Mucosa of descending colon (tissue), 3 donors: ENCODE measurements at regions not wholly inside any gene's neighbourhood (a gene's known extent, or its start where the extent isn't known, plus 50 kb on each side); places are given as distances from the start of the nearest gene placed in this dataset.

ENCODE experiments used
- ATAC-seq: fragments of 200-7000 bp; cut with Tn5 transposase; one replicate; pipeline ENCODE4 v1.9.1; 2020; ENCODE audit warnings: mild to moderate bottlenecking, moderate library complexity
- DNase-seq, 3 donors: peaks; one replicate each; pipeline ENCODE4 v3.0.0-alpha.2; 2020
- H3K36me3 ChIP-seq: fragments of 200-600 bp; one replicate; pipeline ENCODE4 v1.8.0; 2021; ENCODE audit warnings: low read depth, mild to moderate bottlenecking
- H3K4me1 ChIP-seq: fragments of 200-600 bp; one replicate; pipeline ENCODE4 v1.8.0; 2021; ENCODE audit warnings: low read depth, mild to moderate bottlenecking
- H3K4me3 ChIP-seq: fragments of 200-600 bp; one replicate; pipeline ENCODE4 v1.8.0; 2021; ENCODE audit warnings: mild to moderate bottlenecking
- H3K9me3 ChIP-seq: fragments of 200-600 bp; one replicate; pipeline ENCODE4 v1.8.0; 2021; ENCODE audit warnings: mild to moderate bottlenecking
- intact Hi-C, 2 donors: fragments of 100-400 bp; cut with DNase I in 1 of 2; cut with micrococcal nuclease in 1 of 2; formaldehyde crosslinking; loops; one replicate each; pipeline versions ENCODE4 v1.11.0 to v1.11.1; 2022; cut with DNase I, micrococcal nuclease
- TF ChIP-seq, protein P1 (sequence below): fragments of 200-600 bp; IDR thresholded peaks from one replicate; pipeline ENCODE4 v1.8.0; 2022; ENCODE audit warnings: antibody characterized with exemption, mild to moderate bottlenecking
- donor health status: DM: no; HTN: no; CAD: no; lungs with moderate emphysema.
- donor health status: DM: no; HTN: no; CAD: no.
- donor health status: DM: no; HTN: yes; CAD: no.

DNA sequence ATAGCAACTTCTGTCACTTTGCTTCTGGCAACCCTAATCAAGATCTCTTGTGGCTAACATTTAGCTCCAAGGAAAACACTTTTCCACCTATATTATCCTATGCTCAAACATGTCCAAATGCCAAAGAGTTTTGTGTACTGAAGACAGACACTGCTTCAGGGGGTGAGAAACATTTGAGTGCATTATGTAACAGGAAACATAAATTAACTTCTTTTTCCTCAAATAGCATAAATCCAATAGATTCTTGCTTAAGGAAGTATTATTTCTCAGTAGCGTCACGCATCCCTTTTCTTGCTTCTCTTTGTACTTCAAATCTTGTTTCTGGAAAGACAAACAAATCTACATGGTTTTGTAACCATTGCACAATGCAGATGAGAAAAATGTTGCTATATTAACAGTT, 839.1 kb downstream of the GLUD2 start:
- Histone ChIP-seq H3K9me3 (no peaks in the 10 kb centered on the region), H3K4me3 (no peak overlapping the region), H3K36me3 (no peaks in the 10 kb centered on the region), H3K4me1 (no peaks in the 10 kb centered on the region)
- TF ChIP-seq, protein P1, sequence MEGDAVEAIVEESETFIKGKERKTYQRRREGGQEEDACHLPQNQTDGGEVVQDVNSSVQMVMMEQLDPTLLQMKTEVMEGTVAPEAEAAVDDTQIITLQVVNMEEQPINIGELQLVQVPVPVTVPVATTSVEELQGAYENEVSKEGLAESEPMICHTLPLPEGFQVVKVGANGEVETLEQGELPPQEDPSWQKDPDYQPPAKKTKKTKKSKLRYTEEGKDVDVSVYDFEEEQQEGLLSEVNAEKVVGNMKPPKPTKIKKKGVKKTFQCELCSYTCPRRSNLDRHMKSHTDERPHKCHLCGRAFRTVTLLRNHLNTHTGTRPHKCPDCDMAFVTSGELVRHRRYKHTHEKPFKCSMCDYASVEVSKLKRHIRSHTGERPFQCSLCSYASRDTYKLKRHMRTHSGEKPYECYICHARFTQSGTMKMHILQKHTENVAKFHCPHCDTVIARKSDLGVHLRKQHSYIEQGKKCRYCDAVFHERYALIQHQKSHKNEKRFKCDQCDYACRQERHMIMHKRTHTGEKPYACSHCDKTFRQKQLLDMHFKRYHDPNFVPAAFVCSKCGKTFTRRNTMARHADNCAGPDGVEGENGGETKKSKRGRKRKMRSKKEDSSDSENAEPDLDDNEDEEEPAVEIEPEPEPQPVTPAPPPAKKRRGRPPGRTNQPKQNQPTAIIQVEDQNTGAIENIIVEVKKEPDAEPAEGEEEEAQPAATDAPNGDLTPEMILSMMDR = no peak
- DNase-seq (no peak), ATAC-seq (no peak)
- intact Hi-C loops = no loop called here

DNA sequence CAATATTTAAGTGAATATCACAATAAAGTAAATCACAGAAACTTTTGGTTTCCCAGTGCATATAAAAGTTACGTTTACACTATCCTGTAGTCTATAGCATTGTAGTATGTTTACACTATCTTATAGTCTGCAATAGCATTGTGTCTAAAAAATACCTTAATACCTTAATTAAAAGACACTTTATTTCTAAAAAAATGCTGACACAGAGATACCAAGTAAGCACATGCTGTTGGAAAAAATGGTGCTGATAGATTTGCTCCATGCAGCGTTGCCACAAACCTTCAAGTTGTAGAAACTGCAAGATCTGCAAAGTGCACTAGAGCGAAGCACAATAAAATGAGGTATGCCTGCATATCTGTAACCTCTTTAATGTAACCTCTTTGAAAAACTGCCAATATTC, 847.3 kb downstream of the GLUD2 start:
- ATAC-seq = no peak
- intact Hi-C loops = no loop called here
- TF ChIP-seq, protein P1 = no peak
- no peak overlapping the region for H3K4me3 ChIP-seq
- no peak for DNase-seq
- no peaks in the 10 kb centered on the region for H3K9me3 ChIP-seq
- H3K4me1 ChIP-seq = no peaks in the 10 kb centered on the region
- H3K36me3 ChIP-seq = no peaks in the 10 kb centered on the region

DNA sequence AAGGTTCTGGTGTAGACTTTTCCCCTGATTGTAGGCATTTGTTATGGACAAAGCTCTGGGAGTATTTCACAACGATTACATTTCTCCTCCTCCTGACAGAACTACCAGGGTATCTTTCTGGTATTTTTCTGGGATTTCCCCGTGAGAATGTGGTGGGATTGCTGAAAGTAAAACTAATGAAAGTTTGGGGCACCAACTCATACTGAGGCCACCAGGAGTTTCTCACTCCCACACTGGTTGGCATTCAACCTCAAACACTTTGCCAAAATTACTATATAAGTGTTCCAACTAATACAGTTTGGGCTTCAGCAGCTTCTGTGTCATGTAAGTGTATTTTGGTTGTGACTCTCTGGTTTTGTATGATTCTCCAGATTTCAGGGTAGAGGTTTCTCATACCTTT, 855.1 kb downstream of the GLUD2 start:
- ATAC-seq = no peak

DNA sequence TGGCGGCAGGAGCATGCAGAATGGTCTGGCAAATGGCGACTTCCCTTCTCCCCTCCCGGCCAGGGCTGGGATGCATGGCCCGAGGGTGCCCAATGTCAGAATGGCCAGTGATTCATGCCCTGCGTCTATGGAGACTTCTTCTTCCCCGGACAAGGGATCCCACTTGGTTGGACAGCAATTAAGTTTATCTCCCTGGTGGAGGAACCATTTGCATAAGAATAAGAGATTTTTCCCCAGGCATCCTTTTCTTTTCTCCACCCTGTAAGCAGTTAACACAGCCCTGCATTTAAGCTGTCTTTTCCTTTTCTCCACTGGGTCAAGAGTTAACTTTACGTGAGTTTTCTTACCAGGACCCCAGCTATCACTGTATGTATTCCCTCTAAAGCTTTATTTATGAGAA, 856.6 kb downstream of the GLUD2 start:
- H3K36me3 ChIP-seq = no peaks in the 10 kb centered on the region
- DNase-seq = no peak
- no peak overlapping the region for H3K4me3 ChIP-seq
- no peaks in the 10 kb centered on the region for H3K9me3 ChIP-seq
- intact Hi-C loops = no loop called here
- H3K4me1 ChIP-seq = no peaks in the 10 kb centered on the region
- no peak for ATAC-seq
- TF ChIP-seq, protein P1 = no peak

More for the DNA sequence above, 855.1 kb downstream of the GLUD2 start:
- DNase-seq = no peak
- Histone ChIP-seq H3K4me1 (no peaks in the 10 kb centered on the region), H3K9me3 (no peaks in the 10 kb centered on the region), H3K4me3 (no peak overlapping the region), H3K36me3 (no peaks in the 10 kb centered on the region)
- TF ChIP-seq, protein P1 = no peak
- intact Hi-C loops = no loop called here

DNA sequence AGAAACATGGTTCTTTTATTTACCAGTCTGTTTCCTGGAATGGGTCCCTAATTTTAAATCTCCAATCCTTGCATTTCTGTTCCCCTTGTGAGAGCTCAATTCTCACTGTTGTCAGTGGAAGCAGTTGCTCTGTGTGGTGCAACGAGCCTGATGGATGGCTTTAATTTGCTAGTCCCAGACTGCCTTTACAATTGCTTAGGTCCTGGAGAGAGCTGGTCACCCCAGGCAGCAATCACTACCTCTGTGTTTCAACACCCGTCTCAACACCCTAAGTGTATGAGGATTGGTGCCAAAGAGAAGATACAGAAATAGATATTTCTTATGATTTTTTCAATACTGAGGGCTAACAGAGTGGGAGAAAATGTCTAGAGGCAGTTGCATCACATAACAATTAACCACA, 873.8 kb downstream of the GLUD2 start:
- no peak for ATAC-seq

More for the DNA sequence above, 873.8 kb downstream of the GLUD2 start:
- no peaks in the 10 kb centered on the region for H3K9me3 ChIP-seq
- TF ChIP-seq, protein P1 = no peak
- no peaks in the 10 kb centered on the region for H3K36me3 ChIP-seq
- no peaks in the 10 kb centered on the region for H3K4me1 ChIP-seq
- no peak for DNase-seq
- intact Hi-C loops = no loop called here
- no peak overlapping the region for H3K4me3 ChIP-seq
